ENCODE measurements at regions not wholly inside any gene's neighbourhood (a gene's known extent, or its start where the extent isn't known, plus 50 kb on each side); places are given as distances from the start of the nearest gene placed in this dataset.
"Not testable (repeated sequence)": the region's sequence is repeated elsewhere in the genome, so short reads cannot be mapped to it uniquely, and the experiment has no call there.

- no peak for DNase-seq (ENCODE audit: low spot score in 2 of 2)
- no peak for TF ChIP-seq CTCF (IDR thresholded peaks at IDR 0.05)
- intact Hi-C loops (cut with DNase I), result no loop called here
Observed at GRCh38 chr16:63403792-63404191, 1367.6 kb upstream of the CDH8 start.

GRCh38 chr16:63388277-63388676 lies 1352.0 kb upstream of the CDH8 start:
- H3K9me3 ChIP-seq; DNase-seq (ENCODE audit: low spot score in 2 of 2); H3K4me3 ChIP-seq; H3K27me3 ChIP-seq; H3K36me3 ChIP-seq; H3K27ac ChIP-seq; H3K4me1 ChIP-seq; intact Hi-C loops (cut with DNase I): not testable (repeated sequence)

More at GRCh38 chr16:63403792-63404191, 1367.6 kb upstream of the CDH8 start:
- Histone ChIP-seq H3K27me3 (no peaks in the 10 kb centered on the region), H3K4me3 (no peak overlapping the region), H3K4me1 (no peaks in the 10 kb centered on the region), H3K36me3 (no peaks in the 10 kb centered on the region), H3K9me3 (no peaks in the 10 kb centered on the region), H3K27ac (no peak overlapping the region)

- TF ChIP-seq CTCF (IDR thresholded peaks at IDR 0.05), result no peak
- no peak overlapping the region for H3K27ac ChIP-seq
- H3K27me3 ChIP-seq, result no peaks in the 10 kb centered on the region
- DNase-seq (ENCODE audit: low spot score in 2 of 2), result no peak
- intact Hi-C loops (cut with DNase I), result no loop called here
- H3K36me3 ChIP-seq, result no peaks in the 10 kb centered on the region
- H3K4me3 ChIP-seq, result no peak overlapping the region
- no peaks in the 10 kb centered on the region for H3K4me1 ChIP-seq
- no peaks in the 10 kb centered on the region for H3K9me3 ChIP-seq
Observed at GRCh38 chr16:63385714-63386432, 1349.6 kb upstream of the CDH8 start.

- H3K9me3 ChIP-seq, result no peaks in the 10 kb centered on the region
- DNase-seq (ENCODE audit: low spot score in 2 of 2), result no peak
- no peaks in the 10 kb centered on the region for H3K27me3 ChIP-seq
- no peak for TF ChIP-seq CTCF (IDR thresholded peaks at IDR 0.05)
- H3K4me1 ChIP-seq, result no peaks in the 10 kb centered on the region
- H3K4me3 ChIP-seq, result no peak overlapping the region
- H3K36me3 ChIP-seq, result no peaks in the 10 kb centered on the region
- no peak overlapping the region for H3K27ac ChIP-seq
- intact Hi-C loops (cut with DNase I), result no loop called here
Observed at GRCh38 chr16:63373744-63374143, 1337.5 kb upstream of the CDH8 start.

- TF ChIP-seq CTCF (IDR thresholded peaks at IDR 0.05), result no peak
- Histone ChIP-seq H3K9me3 (no peaks in the 10 kb centered on the region), H3K4me3 (no peak overlapping the region), H3K36me3 (no peaks in the 10 kb centered on the region), H3K27me3 (no peaks in the 10 kb centered on the region), H3K27ac (no peak overlapping the region), H3K4me1 (no peaks in the 10 kb centered on the region)
- intact Hi-C loops (cut with DNase I), result no loop called here
- DNase-seq (ENCODE audit: low spot score in 2 of 2), result no peak
Observed at GRCh38 chr16:63372815-63373214, 1336.6 kb upstream of the CDH8 start.

GRCh38 chr16:63372283-63372682 lies 1336.0 kb upstream of the CDH8 start:
- no peak for DNase-seq (ENCODE audit: low spot score in 2 of 2)
- no peaks in the 10 kb centered on the region for H3K27me3 ChIP-seq
- H3K4me1 ChIP-seq, result no peaks in the 10 kb centered on the region
- intact Hi-C loops (cut with DNase I), result no loop called here
- H3K36me3 ChIP-seq, result no peaks in the 10 kb centered on the region
- no peak for TF ChIP-seq CTCF (IDR thresholded peaks at IDR 0.05)
- H3K9me3 ChIP-seq, result no peaks in the 10 kb centered on the region
- no peak overlapping the region for H3K4me3 ChIP-seq
- no peak overlapping the region for H3K27ac ChIP-seq

Data from ascending aorta (tissue), 2 donors.